ENCODE measurements at regions not wholly inside any gene's neighbourhood (a gene's known extent, or its start where the extent isn't known, plus 50 kb on each side); places are given as distances from the start of the nearest gene placed in this dataset.

DNA sequence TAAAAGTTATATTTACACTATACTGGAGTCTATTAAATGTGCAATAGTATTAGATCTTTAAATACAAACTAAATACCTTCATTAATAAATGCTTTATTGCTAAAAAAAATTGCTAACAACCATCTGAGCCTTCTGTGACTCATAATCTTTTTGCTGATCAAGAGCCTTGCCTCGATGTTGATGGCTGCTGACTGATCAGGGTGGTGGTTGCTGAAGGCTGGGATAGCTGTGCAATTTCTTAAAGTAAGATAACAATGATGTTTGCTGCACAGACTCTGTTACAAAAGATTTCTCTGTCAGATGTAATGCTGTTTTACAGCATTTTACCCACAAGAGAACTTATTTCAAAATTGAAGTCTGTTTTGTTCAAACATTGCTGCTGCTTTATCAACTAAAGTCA, 421.4 kb upstream of the CYRIA start:
- TF ChIP-seq CTCF (IDR thresholded peaks at IDR 0.05; ENCODE audit: insufficient read depth, low read depth, low read length) (no peak), EZH2 (IDR thresholded peaks at IDR 0.05; ENCODE audit: insufficient read depth, low read length) (no peak)
